H9 (cell line): ENCODE measurements at regions not wholly inside any gene's neighbourhood (a gene's known extent, or its start where the extent isn't known, plus 50 kb on each side); places are given as distances from the start of the nearest gene placed in this dataset.

Source experiments
- DNase-seq: peaks from one replicate; pipeline ENCODE4 v3.0.0-alpha.2; 2017
- H2AFZ ChIP-seq: one replicate; pipeline ENCODE4 v1.6.1; 2013; ENCODE audit warnings: mild to moderate bottlenecking, low read length, control low read depth, moderate library complexity
- H2AK5ac ChIP-seq: 2 replicates; pipeline ENCODE4 v1.6.1; 2013; ENCODE audit warnings: low read length, control low read depth, mixed read lengths; ENCODE audit not compliant: insufficient read length
- H2BK120ac ChIP-seq: one replicate; pipeline ENCODE4 v1.6.1; 2013; ENCODE audit warnings: low read depth, mild to moderate bottlenecking, low read length, control low read depth, inconsistent platforms; ENCODE audit not compliant: poor library complexity, severe bottlenecking
- H2BK12ac ChIP-seq: 2 replicates; pipeline ENCODE4 v1.6.1; 2013; ENCODE audit warnings: low read length, control low read depth, mixed read lengths, low read depth; ENCODE audit not compliant: insufficient read length
- H2BK15ac ChIP-seq: 2 replicates; pipeline ENCODE4 v1.6.1; 2013; ENCODE audit warnings: low read depth, low read length, control low read depth
- H2BK20ac ChIP-seq: one replicate; pipeline ENCODE4 v1.6.1; 2013; ENCODE audit warnings: low read depth, mild to moderate bottlenecking, low read length, control low read depth, inconsistent platforms; ENCODE audit not compliant: poor library complexity, severe bottlenecking
- H2BK5ac ChIP-seq: 2 replicates; pipeline ENCODE4 v1.6.1; 2013; ENCODE audit warnings: low read length, control low read depth, mixed read lengths; ENCODE audit not compliant: insufficient read length
- H3K14ac ChIP-seq: 2 replicates; pipeline ENCODE4 v1.6.1; 2013; ENCODE audit warnings: low read length, control low read depth; ENCODE audit not compliant: insufficient read depth
- H3K18ac ChIP-seq: 2 replicates; pipeline ENCODE4 v1.6.1; 2013; ENCODE audit warnings: low read depth, mild to moderate bottlenecking, mixed read lengths, low read length, control low read depth; ENCODE audit not compliant: insufficient read length
- H3K23ac ChIP-seq: 2 replicates; pipeline ENCODE4 v1.6.1; 2013; ENCODE audit warnings: low read length, control low read depth, mixed read lengths, low read depth; ENCODE audit not compliant: insufficient read length
- H3K23me2 ChIP-seq: 2 replicates; pipeline ENCODE4 v1.6.1; 2013; ENCODE audit warnings: low read depth, mild to moderate bottlenecking, mixed read lengths, low read length, control low read depth; ENCODE audit not compliant: insufficient read length, poor library complexity, severe bottlenecking
- H3K27ac ChIP-seq: 2 replicates; pipeline ENCODE4 v1.5.1; 2013; ENCODE audit warnings: low read length, control low read depth, mixed read lengths, low read depth; ENCODE audit not compliant: insufficient read length
- H3K27me3 ChIP-seq: 2 replicates; pipeline ENCODE4 v1.6.1; 2013; ENCODE audit warnings: low read length, control low read depth, inconsistent platforms; ENCODE audit not compliant: insufficient read depth
- H3K4ac ChIP-seq: 2 replicates; pipeline ENCODE4 v1.6.1; 2013; ENCODE audit warnings: low read depth, mild to moderate bottlenecking, control low read depth, inconsistent platforms, low read length, moderate library complexity
- H3K4me1 ChIP-seq: 2 replicates; pipeline ENCODE4 v1.6.1; 2013; ENCODE audit warnings: low read length, control low read depth, inconsistent platforms; ENCODE audit not compliant: insufficient read depth
- H3K4me2 ChIP-seq: 2 replicates; pipeline ENCODE4 v1.6.1; 2013; ENCODE audit warnings: low read length, control low read depth, mixed read lengths; ENCODE audit not compliant: insufficient read length, insufficient read depth
- H3K56ac ChIP-seq: 2 replicates; pipeline ENCODE4 v1.6.1; 2013; ENCODE audit warnings: low read depth, mild to moderate bottlenecking, mixed read lengths, low read length, control low read depth; ENCODE audit not compliant: insufficient read length
- H3K79me1 ChIP-seq: 2 replicates; pipeline ENCODE4 v1.6.1; 2013; ENCODE audit warnings: low read depth, mild to moderate bottlenecking, moderate library complexity, low read length, control low read depth, inconsistent platforms; ENCODE audit not compliant: insufficient read depth, poor library complexity, severe bottlenecking
- H3K79me2 ChIP-seq: 2 replicates; pipeline ENCODE4 v1.6.1; 2013; ENCODE audit warnings: low read length, control low read depth, inconsistent platforms; ENCODE audit not compliant: insufficient read depth
- H3K9ac ChIP-seq: 2 replicates; pipeline ENCODE4 v1.6.1; 2013; ENCODE audit warnings: low read length, control low read depth, mixed read lengths; ENCODE audit not compliant: insufficient read length; ENCODE audit errors: extremely low read depth
- H3K9me3 ChIP-seq: one replicate; pipeline ENCODE4 v1.6.1; 2013; ENCODE audit warnings: low read depth, low read length, inconsistent platforms; ENCODE audit not compliant: control insufficient read depth
- H3T11ph ChIP-seq: one replicate; pipeline ENCODE4 v1.6.1; 2013; ENCODE audit warnings: mild to moderate bottlenecking, low read length, control low read depth, inconsistent platforms
- H4K20me1 ChIP-seq: one replicate; pipeline ENCODE4 v1.6.1; 2013; ENCODE audit not compliant: control insufficient read depth, insufficient read length, insufficient read depth
- H4K5ac ChIP-seq: 2 replicates; pipeline ENCODE4 v1.6.1; 2013; ENCODE audit warnings: low read depth, mild to moderate bottlenecking, mixed read lengths, low read length, control low read depth; ENCODE audit not compliant: insufficient read length
- H4K8ac ChIP-seq: replicated peaks from 2 replicates; pipeline ENCODE4 v1.6.1; 2013; ENCODE audit warnings: low read length, control low read depth, mixed read lengths, low read depth; ENCODE audit not compliant: insufficient read length
- H4K91ac ChIP-seq: 2 replicates; pipeline ENCODE4 v1.6.1; 2013; ENCODE audit warnings: low read depth, mild to moderate bottlenecking, moderate library complexity, mixed read lengths, low read length, control low read depth; ENCODE audit not compliant: insufficient read length
- H3K27ac Mint-ChIP-seq, 3 experiments: 2 replicates in 2 of 3; 3 replicates in 1 of 3; pipeline ENCODE4 v1.8.0; 2020 to 2021; ENCODE audit warnings: mixed read lengths in 3 of 3, mild to moderate bottlenecking in 1 of 3, moderate library complexity in 1 of 3
- H3K27me3 Mint-ChIP-seq: 2 replicates; pipeline ENCODE4 v1.8.0; 2021; ENCODE audit warnings: low read depth, mild to moderate bottlenecking, moderate library complexity, mixed read lengths
- H3K36me3 Mint-ChIP-seq, 3 experiments: 2 replicates in 2 of 3; 3 replicates in 1 of 3; pipeline ENCODE4 v1.8.0; 2020 to 2021; ENCODE audit warnings: low read depth in 3 of 3, mixed read lengths in 3 of 3; ENCODE audit not compliant: insufficient read depth in 1 of 3
- H3K4me1 Mint-ChIP-seq, 2 experiments: 2 replicates each; pipeline ENCODE4 v1.8.0; 2020; ENCODE audit warnings: mixed read lengths in 2 of 2
- H3K4me3 Mint-ChIP-seq, 2 experiments: 2 replicates in 1 of 2; 3 replicates in 1 of 2; pipeline ENCODE4 v1.8.0; 2020 to 2021; ENCODE audit warnings: mild to moderate bottlenecking in 2 of 2, mixed read lengths in 2 of 2, moderate library complexity in 1 of 2
- H3K9me3 Mint-ChIP-seq, 2 experiments: 2 replicates in 1 of 2; 3 replicates in 1 of 2; pipeline ENCODE4 v1.8.0; 2020; ENCODE audit warnings: mild to moderate bottlenecking in 2 of 2, mixed read lengths in 2 of 2, moderate library complexity in 1 of 2
- WGBS: extraction: QIAGEN DNeasy Blood & Tissue Kit; methylation state at CpG from one replicate; pipeline ENCODE4 v1.1.7; 2013; ENCODE audit warnings: missing lambda C conversion rate, low lambda C conversion rate, mixed read lengths; ENCODE audit not compliant: insufficient read length; ENCODE audit errors: extremely low coverage; 5-methylcytosine and 5-hydroxymethylcytosine counted together
- TF ChIP-seq, protein P1 (sequence below): fragments of 200-600 bp; sonication (generic); conservative IDR thresholded peaks from 3 replicates; pipeline ENCODE4 v1.8.0; 2021; ENCODE audit warnings: antibody characterized with exemption, mild to moderate bottlenecking

DNA sequence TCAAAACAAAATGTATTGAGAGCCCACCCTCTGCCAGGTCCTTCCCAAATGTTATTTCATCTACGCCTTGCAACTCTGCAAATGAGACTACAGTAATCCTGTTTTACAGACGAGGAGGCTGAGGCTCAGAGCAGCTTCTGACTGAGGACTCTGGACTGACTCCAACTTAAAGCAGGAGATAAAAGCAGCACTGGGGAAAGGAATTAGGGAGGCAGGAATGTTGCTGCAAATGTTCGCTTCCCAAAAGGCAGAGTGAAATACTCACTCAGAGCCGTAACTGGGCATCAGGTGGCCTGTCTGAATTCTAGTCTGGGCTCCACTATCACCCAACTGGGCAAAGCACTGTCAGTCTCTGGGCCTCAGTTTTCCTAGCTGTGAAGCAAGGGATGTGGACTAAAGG is 94.7 kb upstream of the SRD5A3 start:
- Histone ChIP-seq H3K4me2 (no peak overlapping the region), H3K23me2 (no peaks in the 10 kb centered on the region), H3K9me3 (no peaks in the 10 kb centered on the region), H3K14ac (no peak overlapping the region), H4K8ac (no peak overlapping the region), H3K23ac (no peak overlapping the region), H4K20me1 (no peaks in the 10 kb centered on the region), H3K18ac (no peak overlapping the region), H2AK5ac (no peak overlapping the region), H2BK12ac (no peak overlapping the region), H3K79me1 (no peaks in the 10 kb centered on the region), H3K4me1 (peaks cover 12% of the 10 kb centered on the region; the same call in 1 of the 2 replicates), H2BK5ac (no peak overlapping the region), H2BK15ac (no peak overlapping the region), H2BK20ac (peak overlapping the region; percentile 33), H3K27me3 (no peaks in the 10 kb centered on the region), H2AFZ (peak overlapping the region; percentile 86), H3K79me2 (no peaks in the 10 kb centered on the region), H4K5ac (no peak overlapping the region), H3K27ac (no peak overlapping the region), H2BK120ac (no peak overlapping the region), H3K56ac (no peak overlapping the region), H3K4ac (no peak overlapping the region), H3K9ac (no peak overlapping the region), H4K91ac (no peak overlapping the region), H3T11ph (no peak overlapping the region)
- Mint-ChIP-seq H3K27me3 (no peaks in the 10 kb centered on the region), H3K27ac (no peak overlapping the region; a peak in 1 of 7 replicates), H3K36me3 (no peaks in the 10 kb centered on the region), H3K4me3 (no peak overlapping the region), H3K9me3 (no peaks in the 10 kb centered on the region), H3K4me1 (peaks cover 15 to 16% of the 10 kb centered on the region in 2 experiments)
- no peak for DNase-seq
- no CpG with 5 or more reads among the region's 4 CpGs for WGBS
- TF ChIP-seq, protein P1, sequence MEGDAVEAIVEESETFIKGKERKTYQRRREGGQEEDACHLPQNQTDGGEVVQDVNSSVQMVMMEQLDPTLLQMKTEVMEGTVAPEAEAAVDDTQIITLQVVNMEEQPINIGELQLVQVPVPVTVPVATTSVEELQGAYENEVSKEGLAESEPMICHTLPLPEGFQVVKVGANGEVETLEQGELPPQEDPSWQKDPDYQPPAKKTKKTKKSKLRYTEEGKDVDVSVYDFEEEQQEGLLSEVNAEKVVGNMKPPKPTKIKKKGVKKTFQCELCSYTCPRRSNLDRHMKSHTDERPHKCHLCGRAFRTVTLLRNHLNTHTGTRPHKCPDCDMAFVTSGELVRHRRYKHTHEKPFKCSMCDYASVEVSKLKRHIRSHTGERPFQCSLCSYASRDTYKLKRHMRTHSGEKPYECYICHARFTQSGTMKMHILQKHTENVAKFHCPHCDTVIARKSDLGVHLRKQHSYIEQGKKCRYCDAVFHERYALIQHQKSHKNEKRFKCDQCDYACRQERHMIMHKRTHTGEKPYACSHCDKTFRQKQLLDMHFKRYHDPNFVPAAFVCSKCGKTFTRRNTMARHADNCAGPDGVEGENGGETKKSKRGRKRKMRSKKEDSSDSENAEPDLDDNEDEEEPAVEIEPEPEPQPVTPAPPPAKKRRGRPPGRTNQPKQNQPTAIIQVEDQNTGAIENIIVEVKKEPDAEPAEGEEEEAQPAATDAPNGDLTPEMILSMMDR, result no peak
